ENCODE measurements at regions not wholly inside any gene's neighbourhood (a gene's known extent, or its start where the extent isn't known, plus 50 kb on each side); places are given as distances from the start of the nearest gene placed in this dataset.
"Not testable (repeated sequence)": the region's sequence is repeated elsewhere in the genome, so short reads cannot be mapped to it uniquely, and the experiment has no call there.

DNA sequence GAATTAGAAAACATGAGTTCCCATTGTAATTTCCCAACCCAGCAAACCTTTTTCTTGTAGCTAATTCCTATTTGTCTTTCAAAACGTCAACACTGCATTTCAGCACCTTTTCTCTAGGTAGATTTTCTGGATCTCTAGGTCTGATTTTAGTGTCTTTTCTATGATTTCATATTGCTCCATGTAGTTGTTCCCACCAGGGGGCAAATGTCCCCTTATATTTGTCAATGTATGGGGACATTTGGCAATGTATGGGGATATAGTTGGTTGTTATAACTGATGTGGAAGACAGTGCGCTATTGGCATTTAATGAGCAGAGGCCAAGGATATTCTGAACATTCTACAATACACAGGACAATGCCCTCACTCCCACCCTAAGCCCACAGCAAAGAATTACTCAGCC lies 273.9 kb upstream of the ADRA1B start:
- DNase-seq (ENCODE audit: low read depth, low spot score), result no peak

DNA sequence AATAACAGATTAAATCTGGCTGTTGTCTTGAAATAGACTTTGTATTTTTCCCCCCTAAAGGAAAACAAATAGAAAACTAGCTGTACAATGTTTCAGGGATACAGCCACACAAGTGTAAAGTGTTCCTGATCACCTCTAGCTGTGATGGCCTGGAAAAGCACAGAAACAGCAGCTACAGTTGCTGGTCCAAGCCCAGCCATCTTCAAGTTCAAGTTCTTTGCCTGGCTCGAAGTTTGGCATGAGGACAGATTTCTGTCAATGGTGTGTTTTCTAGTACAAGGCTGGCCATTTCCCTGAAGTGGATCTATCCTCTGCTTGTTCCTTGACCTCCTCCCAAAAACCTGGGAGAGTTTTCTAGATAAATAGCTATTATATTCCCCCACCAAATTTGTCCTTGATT lies 272.2 kb upstream of the ADRA1B start:
- no peak for DNase-seq (ENCODE audit: low read depth, low spot score)

DNA sequence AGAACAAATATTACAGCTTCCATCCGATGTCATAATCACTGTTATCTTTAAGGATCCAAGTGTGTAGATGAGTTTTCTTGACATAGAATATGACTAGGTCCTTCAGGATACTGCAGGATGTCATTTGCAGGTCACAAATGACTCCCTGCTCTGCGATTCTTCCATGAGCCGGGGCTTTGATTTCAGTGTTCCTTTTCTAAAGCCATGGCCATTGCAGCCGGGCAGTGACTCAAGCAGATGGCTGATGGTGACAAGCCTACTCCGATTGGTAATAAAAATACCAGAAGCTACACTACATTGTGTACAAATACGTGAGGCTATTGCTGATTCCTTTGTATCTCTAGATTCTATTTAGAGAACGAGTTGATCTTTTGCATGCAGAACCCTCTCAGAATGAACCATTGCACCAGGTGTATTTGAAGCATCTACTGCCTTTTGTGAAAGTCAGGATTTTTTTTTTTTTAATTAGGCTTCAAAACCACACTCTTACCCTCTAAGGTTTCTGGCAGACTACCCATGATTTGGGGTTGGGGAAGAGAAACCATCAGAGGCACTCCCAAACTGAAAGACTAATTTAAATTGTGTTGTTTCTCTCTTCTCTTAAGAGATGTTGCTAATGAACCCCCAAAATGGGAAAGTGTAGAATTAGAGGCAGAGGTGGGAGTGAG lies 271.0 kb upstream of the ADRA1B start:
- DNase-seq (ENCODE audit: low read depth, low spot score), result no peak

DNA sequence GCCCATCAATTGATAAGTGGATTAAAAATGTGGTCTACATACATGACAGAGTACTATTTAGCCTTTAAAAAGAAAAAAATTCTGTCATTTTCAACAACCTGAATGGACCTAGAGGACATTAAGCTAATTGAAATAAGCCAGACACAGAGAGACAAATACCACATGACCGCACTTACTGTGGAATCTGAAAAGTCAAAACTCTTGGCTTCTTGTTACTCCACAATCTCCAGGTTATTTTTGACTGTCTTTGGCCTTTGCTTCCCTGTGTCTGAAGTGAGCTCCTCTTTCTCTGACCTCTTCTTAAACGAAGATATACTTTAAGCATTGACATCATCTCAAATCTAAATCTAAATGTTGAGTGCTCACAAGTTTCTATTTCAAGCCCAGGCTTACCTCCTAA lies 265.5 kb upstream of the ADRA1B start:
- DNase-seq (ENCODE audit: low read depth, low spot score), result no peak

DNA sequence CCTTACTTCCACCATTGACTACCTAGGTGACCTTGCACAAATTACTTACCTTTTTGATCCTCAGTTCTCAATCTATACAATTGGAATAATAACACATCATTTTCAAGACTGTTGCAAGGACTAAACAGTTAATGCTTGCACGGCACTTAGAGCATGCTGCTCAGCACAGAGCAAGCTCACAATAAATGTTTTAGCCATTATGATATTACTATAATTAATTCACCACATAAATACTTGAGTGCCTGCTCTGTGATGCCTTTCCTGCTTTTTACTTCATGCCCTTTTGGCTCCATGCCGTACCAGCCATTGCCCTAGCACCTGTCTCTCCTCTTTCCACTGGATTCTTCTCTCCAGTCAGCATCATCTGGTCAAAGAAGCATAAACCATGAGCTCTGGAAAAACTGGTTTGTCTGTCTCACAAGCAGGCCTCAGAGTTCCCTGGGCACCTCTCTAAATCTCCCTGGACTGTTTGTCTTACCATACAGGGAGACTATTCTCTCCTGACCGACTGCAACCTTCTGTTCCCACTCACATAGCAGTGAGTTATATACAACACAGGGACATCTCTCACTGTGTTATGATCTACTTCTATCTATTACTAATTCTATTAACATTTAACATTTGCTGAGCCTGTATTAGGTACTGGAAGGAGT lies 260.4 kb upstream of the ADRA1B start:
- DNase-seq (ENCODE audit: low read depth, low spot score), result no peak

DNA sequence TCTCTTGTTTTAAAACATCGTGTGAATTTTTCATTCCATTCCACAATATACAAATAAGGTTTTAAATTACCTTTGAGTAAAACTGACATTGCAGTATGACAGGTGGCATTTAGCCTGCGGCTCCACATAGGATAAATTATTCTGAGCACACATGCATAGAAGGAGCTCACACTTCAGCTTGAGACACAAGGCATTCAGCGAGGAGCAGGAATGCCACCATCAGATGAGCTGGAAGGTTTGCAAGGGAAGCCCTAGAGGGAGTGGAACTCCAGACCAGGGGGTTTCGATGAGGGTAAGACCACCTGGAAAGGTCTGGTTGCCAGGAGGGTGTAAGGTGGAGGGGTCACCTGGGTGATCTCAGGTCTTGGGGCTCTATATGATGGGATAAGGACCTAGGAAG lies 259.0 kb upstream of the ADRA1B start:
- no peak for DNase-seq (ENCODE audit: low read depth, low spot score)

DNA sequence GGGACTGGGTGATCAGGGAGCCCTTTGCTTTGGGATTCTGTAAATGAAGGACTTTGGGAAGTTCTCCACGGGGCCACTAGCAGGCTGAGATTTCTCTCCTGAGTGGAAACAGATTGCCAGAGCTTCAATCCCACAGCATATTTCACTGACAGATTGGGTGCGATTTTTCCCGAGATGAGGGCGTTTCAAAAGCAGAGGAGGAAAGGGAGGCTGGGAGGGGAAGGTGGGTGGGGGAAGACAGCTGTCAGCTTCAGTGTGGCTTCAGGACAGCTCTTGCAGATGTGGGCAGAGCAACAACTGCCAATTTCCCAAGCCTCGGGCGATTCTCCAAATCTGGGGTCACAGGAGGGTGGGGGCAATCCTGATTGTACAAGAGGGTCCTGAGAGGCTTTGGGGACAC lies 258.5 kb upstream of the ADRA1B start:
- no peak for DNase-seq (ENCODE audit: low read depth, low spot score)

DNA sequence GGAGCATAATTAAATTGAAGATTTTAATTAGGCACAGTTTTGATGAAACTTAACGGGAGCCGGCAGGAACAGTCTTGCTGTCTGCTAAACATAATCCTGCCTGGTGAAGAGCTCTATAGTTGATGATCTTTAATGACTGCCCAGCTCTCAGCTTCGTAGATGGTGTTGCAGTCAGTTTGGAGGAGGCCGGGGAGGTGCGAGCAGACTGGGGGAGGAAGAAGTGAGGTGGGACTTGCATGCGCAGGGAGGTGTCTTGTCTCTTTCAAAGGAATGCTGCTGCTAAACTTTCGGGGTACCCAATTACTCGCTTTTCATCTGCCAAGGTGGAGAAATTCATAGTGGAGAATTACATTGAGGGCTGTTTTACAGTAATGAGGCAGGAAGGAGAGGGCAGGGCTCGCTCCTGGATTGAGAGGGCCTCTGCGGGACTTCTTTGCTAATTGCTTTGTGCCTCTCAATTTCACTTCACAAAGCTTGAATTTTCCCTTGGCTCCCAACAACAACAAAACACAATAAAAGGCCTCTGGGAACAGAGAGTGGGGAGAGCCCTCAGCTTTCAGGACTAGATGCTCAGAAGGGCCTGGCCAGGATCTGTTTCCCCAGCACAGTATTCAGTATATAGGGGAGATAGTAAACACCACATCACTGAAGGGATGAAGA lies 257.9 kb upstream of the ADRA1B start:
- DNase-seq (ENCODE audit: low read depth, low spot score), result peak; percentile 31

DNA sequence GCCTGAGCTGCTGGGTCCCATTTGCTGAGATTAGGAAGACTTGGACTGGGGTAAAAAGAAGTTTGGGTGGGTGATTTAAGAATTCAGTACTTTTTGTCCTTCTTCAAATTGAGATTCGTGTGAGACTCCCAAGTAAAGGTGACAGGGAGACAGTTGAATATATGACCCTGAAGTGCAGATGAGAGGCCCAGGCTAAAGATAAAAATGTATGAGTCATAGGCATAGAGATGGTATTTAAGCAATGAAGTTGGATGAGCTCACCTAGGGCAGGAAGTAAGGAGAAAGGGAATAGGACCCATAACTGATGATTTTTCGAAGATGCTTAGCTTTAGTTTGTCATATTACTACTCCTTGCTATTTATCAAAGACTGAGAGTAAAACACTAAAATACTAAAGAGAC lies 255.9 kb upstream of the ADRA1B start:
- no peak for DNase-seq (ENCODE audit: low read depth, low spot score)

DNA sequence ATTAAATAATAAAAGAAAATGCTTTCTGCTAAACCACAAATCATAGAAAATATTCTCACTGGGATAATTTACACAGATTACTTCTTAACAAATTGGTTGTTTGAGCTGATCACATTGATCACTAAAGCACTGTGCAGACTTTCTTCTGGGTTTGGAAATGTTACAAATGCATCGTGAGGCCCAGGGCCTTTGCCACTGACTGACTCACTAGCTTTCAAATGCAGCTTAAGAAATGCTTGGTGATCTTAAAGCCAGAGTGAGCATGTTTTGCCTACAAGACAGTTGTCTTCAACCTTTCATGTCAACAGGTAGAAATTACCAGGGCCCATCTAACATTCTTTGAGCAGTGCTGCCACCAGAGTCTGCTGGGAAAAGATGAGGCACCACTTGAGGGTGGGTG lies 252.3 kb upstream of the ADRA1B start:
- DNase-seq (ENCODE audit: low read depth, low spot score), result no peak

DNA sequence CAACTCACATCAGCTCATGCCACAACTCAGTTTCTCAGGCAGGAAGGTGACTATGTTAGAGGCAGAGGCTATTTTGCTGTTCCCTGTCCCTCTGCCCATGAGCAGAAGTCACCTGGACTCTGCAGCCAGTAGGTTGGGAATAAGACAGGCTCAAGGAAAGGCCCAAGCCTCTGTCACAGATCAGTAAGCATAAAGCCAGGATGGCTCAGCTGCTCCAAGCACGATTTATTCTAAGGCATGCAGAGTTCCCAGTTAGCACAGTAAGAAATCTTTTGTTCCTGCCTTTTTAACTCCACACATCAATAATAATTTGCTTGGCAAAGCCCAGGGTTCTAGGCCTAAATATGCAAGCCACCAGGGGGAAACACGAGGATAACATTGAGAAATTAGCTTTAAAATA lies 249.0 kb upstream of the ADRA1B start:
- DNase-seq (ENCODE audit: low read depth, low spot score), result no peak

DNA sequence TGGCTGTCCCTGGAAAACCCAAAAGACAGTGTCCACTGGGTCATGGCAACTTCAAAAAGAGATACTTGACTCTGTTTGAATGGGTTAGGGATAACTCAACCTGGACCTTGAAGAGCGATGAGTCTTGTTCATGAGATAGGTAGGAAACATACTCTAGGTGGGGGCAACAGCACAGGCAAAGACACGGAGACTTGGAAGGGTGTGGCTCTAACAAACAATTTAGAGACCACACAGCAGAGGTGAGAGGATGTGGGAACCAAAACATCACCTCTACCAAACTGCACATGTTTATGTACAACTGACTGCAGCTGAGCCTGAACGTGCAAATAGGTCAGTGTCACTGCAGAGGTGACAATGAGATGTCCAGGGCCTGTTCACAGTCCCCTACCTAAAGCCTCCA lies 247.7 kb upstream of the ADRA1B start:
- DNase-seq (ENCODE audit: low read depth, low spot score), result no peak

DNA sequence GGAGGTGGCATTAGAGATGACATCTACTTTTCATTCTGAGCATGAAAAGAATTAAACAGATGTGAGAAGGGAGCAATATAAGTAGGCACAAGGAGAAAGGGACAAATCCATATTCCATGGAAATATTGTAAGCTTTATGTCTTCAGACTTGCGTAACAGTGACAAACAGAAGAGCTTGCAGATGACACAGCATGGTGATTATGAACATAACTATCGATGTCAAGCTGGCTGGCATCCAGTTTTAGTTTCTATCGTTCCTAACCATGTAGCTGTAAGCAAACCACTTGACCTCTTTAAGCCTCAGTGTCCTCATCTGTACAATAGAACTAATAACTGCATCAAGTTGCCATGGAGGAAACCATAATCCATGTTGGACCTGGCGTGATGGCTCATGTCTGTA lies 246.7 kb upstream of the ADRA1B start:
- DNase-seq (ENCODE audit: low read depth, low spot score), result no peak

DNA sequence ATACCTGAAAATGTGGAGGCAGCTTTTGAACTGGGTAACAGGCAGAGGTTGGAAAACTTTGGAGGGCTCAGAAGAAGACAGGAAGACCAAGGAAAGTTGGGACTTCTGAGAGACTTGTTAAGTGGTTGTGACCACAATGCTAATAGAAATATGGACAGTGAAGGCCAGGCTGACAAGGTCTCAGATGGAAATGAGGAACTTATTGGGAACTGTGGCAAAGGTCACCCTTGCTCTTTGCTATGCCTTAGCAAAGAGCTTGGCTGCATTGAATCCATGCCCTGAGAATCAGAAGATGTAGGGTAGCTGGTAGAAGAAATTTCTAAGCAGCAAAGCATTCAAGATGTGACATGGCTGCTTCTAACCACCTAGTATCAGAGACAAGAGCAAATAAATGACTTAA lies 244.4 kb upstream of the ADRA1B start:
- no peak for DNase-seq (ENCODE audit: low read depth, low spot score)

DNA sequence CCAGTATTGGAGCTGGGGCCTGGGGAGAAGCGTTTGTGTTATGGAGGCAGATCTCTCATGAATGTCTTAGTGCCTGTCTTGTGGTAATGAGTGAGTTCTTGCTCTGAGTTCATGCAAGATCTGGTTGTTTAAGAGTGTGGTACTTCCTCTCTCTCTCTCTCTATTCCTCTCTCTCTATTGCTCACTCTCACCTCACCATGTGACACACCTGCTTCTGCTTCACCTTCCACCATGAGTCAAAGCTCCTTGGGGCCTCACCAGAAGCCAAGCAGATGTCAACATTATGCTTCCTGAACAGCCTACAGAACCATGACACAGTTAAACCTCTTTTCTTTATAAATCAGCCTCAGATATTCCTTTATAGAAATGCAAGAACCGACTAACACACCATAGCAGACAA lies 242.7 kb upstream of the ADRA1B start:
- DNase-seq (ENCODE audit: low read depth, low spot score), result no peak

DNA sequence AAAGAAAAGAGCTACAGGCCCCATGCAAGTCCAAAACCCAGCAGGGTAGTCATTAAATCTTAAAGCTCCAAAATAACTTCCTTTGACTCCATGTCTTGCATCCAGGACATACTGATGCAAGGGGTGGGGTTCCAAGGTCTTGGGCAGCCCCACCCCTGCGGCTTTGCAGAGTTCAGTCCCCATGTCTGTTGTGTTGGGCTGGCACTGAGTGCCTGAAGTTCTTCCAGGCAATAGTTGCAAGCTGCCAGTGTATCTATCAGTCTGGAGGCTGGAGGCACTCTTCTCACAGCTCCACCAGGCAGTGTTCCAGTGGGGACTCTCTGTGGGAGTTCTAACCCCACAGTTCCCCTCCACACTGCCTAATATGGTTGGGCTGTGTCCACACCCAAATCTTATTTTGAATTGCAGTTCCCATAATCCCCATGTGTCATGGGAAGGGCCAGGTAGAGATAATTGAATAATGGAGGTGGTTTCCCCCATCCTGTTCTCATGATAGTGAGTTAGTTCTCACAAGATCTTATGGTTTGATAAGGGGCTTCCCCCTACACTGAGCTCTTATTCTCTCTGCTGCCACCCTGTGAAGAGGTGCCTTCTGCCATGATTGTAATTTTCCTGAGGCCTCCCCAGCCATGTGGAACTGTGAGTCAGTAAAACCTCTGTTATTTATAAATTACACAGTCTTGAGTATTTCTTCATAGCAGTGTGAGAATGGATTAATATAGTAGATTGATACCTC lies 237.5 kb upstream of the ADRA1B start:
- no peak for DNase-seq (ENCODE audit: low read depth, low spot score)

DNA sequence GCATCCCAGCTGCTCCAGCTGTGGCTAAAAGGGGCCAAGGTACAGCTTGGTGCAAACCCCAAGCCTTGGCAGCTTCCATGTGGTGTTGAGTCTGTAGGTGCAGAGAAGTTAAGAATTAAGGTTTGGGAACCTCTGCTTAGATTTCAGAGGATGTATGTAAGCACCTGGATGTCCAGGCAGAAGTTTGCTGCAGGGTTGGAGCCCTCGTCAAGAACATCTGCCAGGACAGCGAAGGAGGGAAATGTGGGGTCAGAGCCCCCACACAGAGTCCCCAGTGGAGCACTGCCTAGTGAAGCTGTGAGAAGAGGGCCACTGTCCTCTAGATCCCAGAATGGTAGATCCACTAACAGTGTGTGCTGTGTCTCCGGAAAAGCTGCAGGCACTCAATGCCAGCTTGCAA lies 236.2 kb upstream of the ADRA1B start:
- no peak for DNase-seq (ENCODE audit: low read depth, low spot score)

DNA sequence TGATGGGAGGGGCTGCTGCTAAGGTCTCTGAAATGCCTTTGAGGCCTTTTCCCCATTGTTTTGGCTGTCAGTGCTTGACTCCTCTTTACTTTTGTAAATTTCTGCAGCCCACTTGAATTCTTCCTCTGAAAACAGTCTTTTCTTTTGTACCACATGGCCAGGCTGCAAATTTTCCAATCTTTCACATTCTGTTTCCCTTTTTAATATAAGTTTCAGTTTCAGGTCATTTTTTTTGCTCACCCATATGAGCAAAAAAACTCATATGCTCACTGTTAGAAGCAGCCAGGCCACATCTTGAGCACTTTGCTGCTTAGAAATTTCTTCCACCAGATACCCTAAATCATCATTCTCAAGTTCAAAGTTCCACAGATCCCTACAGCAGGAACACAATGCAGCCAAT lies 234.6 kb upstream of the ADRA1B start:
- no peak for DNase-seq (ENCODE audit: low read depth, low spot score)

DNA sequence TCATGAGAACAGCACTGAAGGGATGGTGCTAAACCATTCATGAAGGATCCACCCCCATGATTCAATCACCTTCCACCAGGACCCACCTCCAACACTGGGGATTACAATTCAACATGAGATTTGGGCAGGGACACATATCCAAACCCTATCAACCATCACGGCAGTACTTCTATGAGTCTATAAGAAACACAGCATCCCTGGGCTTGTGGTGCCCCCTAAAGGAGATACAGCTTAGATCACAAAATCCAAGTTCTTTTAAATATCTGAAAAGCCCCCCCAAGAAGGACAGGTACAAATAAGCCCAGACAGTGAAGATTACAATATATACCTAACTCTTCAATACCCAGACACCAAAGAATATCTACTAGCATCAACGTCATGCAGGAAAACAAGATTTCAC lies 233.7 kb upstream of the ADRA1B start:
- no peak for DNase-seq (ENCODE audit: low read depth, low spot score)

DNA sequence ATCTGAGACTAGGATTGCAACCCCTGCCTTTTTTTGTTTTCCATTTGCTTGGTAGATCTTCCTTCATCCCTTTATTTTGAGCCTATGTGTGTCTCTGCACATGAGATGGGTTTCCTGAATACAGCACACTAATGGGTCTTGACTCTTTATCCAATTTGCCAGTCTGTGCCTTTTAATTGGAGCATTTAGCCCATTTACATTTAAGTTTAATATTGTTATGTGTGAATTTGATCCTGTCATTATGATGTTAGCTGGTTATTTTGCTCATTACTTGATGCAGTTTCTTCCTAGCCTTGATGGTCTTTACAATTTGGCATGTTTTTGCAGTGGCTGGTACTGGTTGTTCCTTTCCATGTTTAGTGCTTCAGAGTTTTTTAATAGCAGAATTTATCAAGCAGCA lies 228.4 kb upstream of the ADRA1B start:
- DNase-seq (ENCODE audit: low read depth, low spot score), result not testable (repeated sequence)

DNA sequence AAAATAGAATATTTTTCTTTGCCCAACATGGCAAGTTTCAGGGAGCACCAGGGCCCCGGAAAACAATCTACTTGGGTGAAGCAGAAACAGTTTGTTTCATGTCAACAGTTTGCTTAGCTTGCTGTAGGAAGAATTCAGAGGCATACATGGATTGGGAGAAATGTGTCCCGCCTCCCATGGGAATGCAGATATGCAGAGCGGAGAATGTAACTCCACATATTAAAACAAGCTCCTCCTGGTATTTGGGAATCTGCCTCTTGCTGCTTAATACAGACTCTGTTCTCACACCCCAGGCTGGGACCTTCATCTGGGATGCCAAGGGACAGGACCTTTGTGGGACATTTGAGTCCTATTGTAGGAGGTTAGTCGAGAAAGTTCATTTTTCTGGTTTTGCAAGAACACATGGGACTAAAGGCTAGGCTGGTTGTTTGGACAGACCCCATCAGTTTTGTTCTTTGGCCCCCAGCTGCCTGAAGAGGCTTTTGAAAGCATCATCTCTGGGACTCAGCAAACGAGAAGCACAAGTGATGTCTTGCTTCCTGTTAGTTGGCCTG lies 220.5 kb upstream of the ADRA1B start:
- DNase-seq (ENCODE audit: low read depth, low spot score), result no peak

DNA sequence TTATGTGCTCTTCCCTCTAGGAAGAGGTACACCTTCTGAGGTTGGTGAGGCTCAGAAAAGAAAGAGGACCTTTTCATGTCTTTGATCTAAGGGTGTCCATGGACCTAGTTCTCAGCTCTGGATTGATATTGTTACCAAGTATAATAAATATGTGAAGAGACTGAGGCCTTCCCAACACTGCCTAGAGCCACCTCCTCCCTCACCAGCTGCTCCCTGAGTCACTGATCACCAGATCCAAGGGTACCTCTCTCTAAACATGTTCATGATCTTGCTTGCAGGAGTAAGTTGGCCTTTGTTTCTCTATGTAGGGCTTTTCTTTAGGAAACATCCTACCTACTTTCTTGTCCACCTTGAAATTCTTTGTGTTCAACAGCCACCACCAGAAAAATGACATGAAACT lies 218.8 kb upstream of the ADRA1B start:
- no peak for DNase-seq (ENCODE audit: low read depth, low spot score)
